H7 (cell line): ENCODE measurements at regions not wholly inside any gene's neighbourhood (a gene's known extent, or its start where the extent isn't known, plus 50 kb on each side); places are given as distances from the start of the nearest gene placed in this dataset.
"Not testable (repeated sequence)": the region's sequence is repeated elsewhere in the genome, so short reads cannot be mapped to it uniquely, and the experiment has no call there.

Experiments
- DNase-seq: peaks from one replicate; pipeline ENCODE4 v3.0.0; 2012
- H3K27me3 ChIP-seq: 2 replicates; pipeline ENCODE4 v1.6.0; 2011; ENCODE audit warnings: mild to moderate bottlenecking, low read length; ENCODE audit not compliant: control insufficient read depth, insufficient read depth
- H3K36me3 ChIP-seq: replicated peaks from 2 replicates; pipeline ENCODE4 v1.5.1; 2011; ENCODE audit warnings: low read length; ENCODE audit not compliant: control insufficient read depth, insufficient read depth
- H3K4me3 ChIP-seq: 2 replicates; pipeline ENCODE4 v1.5.1; 2011; ENCODE audit warnings: low read depth, mild to moderate bottlenecking, control low read depth, low read length, moderate library complexity; ENCODE audit not compliant: insufficient read depth

- no peaks in the 10 kb centered on the region for H3K27me3 ChIP-seq
- no peak overlapping the region for H3K4me3 ChIP-seq
- no peak for DNase-seq
- H3K36me3 ChIP-seq, result no peaks in the 10 kb centered on the region
Measured at GRCh38 chr3:157856078-157856939, 249.9 kb downstream of the SHOX2 start.

- H3K4me3 ChIP-seq, H3K36me3 ChIP-seq, DNase-seq, H3K27me3 ChIP-seq: not testable (repeated sequence)
Measured at GRCh38 chr3:157845839-157846238, 260.4 kb downstream of the SHOX2 start.

DNA sequence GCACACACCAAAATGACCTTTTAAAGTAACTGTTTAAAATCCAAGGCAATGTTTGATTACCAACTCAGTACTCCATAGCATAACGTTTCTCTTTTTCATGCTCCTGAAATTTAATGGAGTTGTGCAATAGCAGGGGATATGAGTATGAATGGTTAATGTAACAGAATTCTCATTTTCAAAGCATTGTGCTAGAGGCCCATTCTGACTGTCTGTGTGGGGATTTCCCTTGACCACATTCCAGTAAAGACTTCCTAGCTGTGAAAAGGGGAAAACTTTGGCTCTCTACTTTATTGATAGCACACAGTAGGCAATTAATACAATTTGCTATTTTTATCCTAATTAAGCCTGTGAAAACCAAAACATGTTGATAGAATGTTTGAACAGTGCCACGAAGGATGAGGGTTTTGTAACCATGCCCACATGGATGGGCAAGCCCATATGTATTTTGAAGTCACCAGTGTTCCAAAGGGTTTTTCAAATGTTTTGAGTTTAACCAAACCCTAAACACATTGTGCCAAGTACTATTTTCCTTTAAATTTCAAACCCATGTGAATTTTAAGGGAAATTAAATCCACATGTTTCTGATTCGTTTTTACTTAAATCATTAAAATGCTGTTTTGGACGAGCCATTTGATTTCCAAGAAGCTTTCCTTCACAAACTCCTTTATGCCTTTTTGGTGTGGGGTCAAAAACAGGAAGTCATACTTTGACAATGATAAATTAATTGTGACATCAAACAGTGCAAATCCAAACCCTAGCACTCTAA is 261.2 kb downstream of the SHOX2 start:
- DNase-seq, result no peak
- Histone ChIP-seq H3K27me3 (no peaks in the 10 kb centered on the region), H3K36me3 (no peaks in the 10 kb centered on the region), H3K4me3 (no peak overlapping the region)

GRCh38 chr3:157844216-157844615 is 262.0 kb downstream of the SHOX2 start:
- DNase-seq, result no peak
- Histone ChIP-seq H3K36me3 (no peaks in the 10 kb centered on the region), H3K27me3 (no peaks in the 10 kb centered on the region), H3K4me3 (no peak overlapping the region)

DNA sequence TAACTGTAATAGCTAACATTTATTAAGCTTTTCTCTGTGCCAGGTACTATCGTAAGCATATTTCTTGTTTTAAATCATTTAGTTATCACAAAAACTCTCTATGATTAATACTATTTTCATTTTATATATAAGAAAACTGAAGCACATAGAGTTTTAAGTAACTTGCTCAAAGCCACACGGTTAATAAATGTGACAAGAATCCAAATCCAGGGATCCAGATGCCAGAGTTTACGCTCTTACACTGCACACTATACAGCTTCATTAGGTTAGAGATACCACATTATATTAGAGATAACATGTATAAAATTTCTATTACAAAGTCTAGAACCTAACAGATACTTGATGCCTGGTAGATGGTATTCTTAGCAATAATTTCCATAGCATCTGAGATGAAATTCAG is 265.2 kb downstream of the SHOX2 start:
- Histone ChIP-seq H3K4me3 (no peak overlapping the region), H3K27me3 (no peaks in the 10 kb centered on the region), H3K36me3 (no peaks in the 10 kb centered on the region)
- no peak for DNase-seq

GRCh38 chr3:157840564-157840963 is 265.7 kb downstream of the SHOX2 start:
- Histone ChIP-seq H3K36me3 (no peaks in the 10 kb centered on the region), H3K4me3 (no peak overlapping the region), H3K27me3 (no peaks in the 10 kb centered on the region)
- no peak for DNase-seq

- H3K27me3 ChIP-seq, result no peaks in the 10 kb centered on the region
- H3K36me3 ChIP-seq, result no peaks in the 10 kb centered on the region
- no peak for DNase-seq
- no peak overlapping the region for H3K4me3 ChIP-seq
Measured at GRCh38 chr3:157838457-157838856, 267.8 kb downstream of the SHOX2 start.

- DNase-seq, result no peak
- Histone ChIP-seq H3K36me3 (no peaks in the 10 kb centered on the region), H3K4me3 (no peak overlapping the region), H3K27me3 (no peaks in the 10 kb centered on the region)
Measured at GRCh38 chr3:157837336-157837735, 268.9 kb downstream of the SHOX2 start.

- DNase-seq, result no peak
- Histone ChIP-seq H3K27me3 (no peaks in the 10 kb centered on the region), H3K36me3 (no peaks in the 10 kb centered on the region), H3K4me3 (no peak overlapping the region)
Measured at GRCh38 chr3:157836022-157836421, 270.2 kb downstream of the SHOX2 start.

GRCh38 chr3:157832588-157832987 is 273.6 kb downstream of the SHOX2 start:
- H3K36me3 ChIP-seq, result no peaks in the 10 kb centered on the region
- H3K4me3 ChIP-seq, result no peak overlapping the region
- H3K27me3 ChIP-seq, result no peaks in the 10 kb centered on the region
- DNase-seq, result no peak

DNA sequence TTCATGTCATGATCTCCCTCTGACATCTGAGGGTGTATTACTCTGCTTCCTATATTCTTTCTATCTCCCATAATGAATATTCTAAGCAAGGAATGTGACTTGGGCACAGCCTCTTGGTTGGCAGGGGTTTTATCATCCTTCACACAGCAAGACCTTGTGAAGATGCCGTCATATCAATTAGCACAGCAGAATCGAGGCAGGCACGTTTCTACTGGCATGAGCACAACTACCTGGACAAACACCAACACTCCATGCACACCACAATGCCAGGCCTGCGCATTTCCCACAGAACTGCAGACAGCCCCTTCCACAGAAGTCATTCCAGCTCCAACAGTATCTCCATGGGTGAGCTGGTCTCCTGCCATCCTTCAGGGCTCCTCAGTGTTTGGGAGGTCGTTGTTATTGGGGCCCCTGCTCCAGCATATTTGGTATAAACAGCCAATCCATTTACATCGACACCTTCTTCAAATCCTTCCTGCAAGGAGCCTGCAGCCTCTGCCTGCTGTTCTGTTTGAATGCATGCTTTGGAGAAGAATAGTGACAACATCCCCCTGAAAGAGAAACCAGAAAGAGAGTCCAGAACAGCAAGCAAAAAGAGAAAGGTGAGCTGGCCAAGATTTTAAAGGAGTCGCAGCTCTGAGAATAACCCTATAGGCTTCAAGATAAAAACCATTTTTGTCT is 275.5 kb downstream of the SHOX2 start:
- DNase-seq, result no peak
- no peaks in the 10 kb centered on the region for H3K27me3 ChIP-seq

GRCh38 chr3:157829786-157830185 is 276.4 kb downstream of the SHOX2 start:
- DNase-seq, result no peak
- no peaks in the 10 kb centered on the region for H3K27me3 ChIP-seq
- H3K36me3 ChIP-seq, result no peaks in the 10 kb centered on the region
- no peak overlapping the region for H3K4me3 ChIP-seq

More for the DNA sequence above, 275.5 kb downstream of the SHOX2 start:
- no peak overlapping the region for H3K4me3 ChIP-seq
- no peaks in the 10 kb centered on the region for H3K36me3 ChIP-seq

DNA sequence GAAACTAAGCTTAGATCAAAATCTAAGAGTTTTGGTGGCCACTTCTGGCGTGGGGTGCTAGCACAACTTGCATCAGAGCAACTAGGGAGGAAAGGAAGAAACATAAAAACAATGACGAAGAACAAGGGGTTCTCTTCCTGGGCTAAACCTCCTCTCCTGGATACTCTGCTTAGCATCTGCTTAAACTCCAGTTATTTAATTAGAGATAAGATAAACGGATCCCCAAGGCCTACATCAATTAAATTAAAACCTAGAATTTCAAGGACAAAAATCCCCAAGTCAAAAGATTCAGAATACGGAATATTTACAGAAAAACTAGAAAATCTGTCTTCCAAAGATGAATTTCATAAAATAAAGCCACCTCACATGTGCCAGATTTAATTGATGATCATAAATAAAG is 281.9 kb downstream of the SHOX2 start:
- Histone ChIP-seq H3K27me3 (no peaks in the 10 kb centered on the region), H3K36me3 (no peaks in the 10 kb centered on the region), H3K4me3 (no peak overlapping the region)
- DNase-seq, result no peak

- Histone ChIP-seq H3K36me3 (no peaks in the 10 kb centered on the region), H3K4me3 (no peak overlapping the region), H3K27me3 (no peaks in the 10 kb centered on the region)
- DNase-seq, result no peak
Measured at GRCh38 chr3:157823050-157823449, 283.2 kb downstream of the SHOX2 start.

- H3K4me3 ChIP-seq, result no peak overlapping the region
- DNase-seq, result no peak
- no peaks in the 10 kb centered on the region for H3K27me3 ChIP-seq
- no peaks in the 10 kb centered on the region for H3K36me3 ChIP-seq
Measured at GRCh38 chr3:157820157-157820517, 286.1 kb downstream of the SHOX2 start.
